K562 (cell line): ENCODE measurements at regions not wholly inside any gene's neighbourhood (a gene's known extent, or its start where the extent isn't known, plus 50 kb on each side); places are given as distances from the start of the nearest gene placed in this dataset.

ENCODE experiments used
- CBFB ChIP-seq: sonication (generic); formaldehyde crosslinking; IDR thresholded peaks from 2 replicates; pipeline ENCODE4 v1.4.0; 2020; ENCODE audit warnings: mild to moderate bottlenecking, missing genetic modification reagents
- CXXC5 ChIP-seq: fragments of 250-450 bp; sonication (Bioruptor Pico); IDR thresholded peaks from 2 replicates; pipeline ENCODE4 v1.8.0; 2022; ENCODE audit warnings: inconsistent platforms, mild to moderate bottlenecking, moderate library complexity
- ELF4 ChIP-seq: fragments of 450-650 bp; formaldehyde crosslinking; IDR thresholded peaks from 2 replicates; pipeline ENCODE4 v1.4.0; 2022; ENCODE audit warnings: missing genetic modification characterization
- GATAD2B ChIP-seq: fragments of 450-650 bp; IDR thresholded peaks from 2 replicates; pipeline ENCODE4 v1.6.1; 2017; ENCODE audit warnings: mild to moderate bottlenecking, borderline replicate concordance
- HDAC3 ChIP-seq: fragments of 450-650 bp; IDR thresholded peaks from 2 replicates; pipeline ENCODE4 v1.6.1; 2018; ENCODE audit warnings: borderline replicate concordance, mild to moderate bottlenecking, moderate library complexity; ENCODE audit not compliant: partially characterized antibody
- HMG20B ChIP-seq: fragments of 250-450 bp; sonication (Bioruptor Pico); IDR thresholded peaks from 2 replicates; pipeline ENCODE4 v1.5.0; 2021; ENCODE audit warnings: mild to moderate bottlenecking
- ILF3 ChIP-seq: fragments of 450-650 bp; IDR thresholded peaks from 2 replicates; pipeline ENCODE4 v1.6.1; 2018; ENCODE audit warnings: antibody characterized with exemption, mild to moderate bottlenecking, moderate library complexity, borderline replicate concordance
- MECOM ChIP-seq: fragments of 250-450 bp; sonication (Bioruptor Pico); IDR thresholded peaks from 2 replicates; pipeline ENCODE4 v1.8.0; 2022; ENCODE audit warnings: inconsistent platforms
- MTA1 ChIP-seq: fragments of 450-650 bp; IDR thresholded peaks from 2 replicates; pipeline ENCODE4 v1.6.1; 2017; ENCODE audit warnings: borderline replicate concordance
- MYNN ChIP-seq, 2 experiments: sonication (generic); formaldehyde crosslinking in 1 of 2; IDR thresholded peaks; 2 replicates each; pipeline versions ENCODE4 v1.5.0 to v1.6.1; 2016 to 2020; ENCODE audit warnings: antibody characterized with exemption in 1 of 2, missing genetic modification reagents in 1 of 2
- PHF20 ChIP-seq: fragments of 450-650 bp; IDR thresholded peaks from 2 replicates; pipeline ENCODE4 v1.6.1; 2018; ENCODE audit not compliant: partially characterized antibody
- POLR2G ChIP-seq: fragments of 200-400 bp; formaldehyde crosslinking; IDR thresholded peaks from 2 replicates; pipeline ENCODE4 v1.6.1; 2017; ENCODE audit warnings: low read depth, mild to moderate bottlenecking, antibody characterized with exemption, low read length, moderate library complexity
- RBFOX2 ChIP-seq: fragments of 200-400 bp; formaldehyde crosslinking; IDR thresholded peaks from 2 replicates; pipeline ENCODE4 v1.6.1; 2017; ENCODE audit warnings: low read depth, mild to moderate bottlenecking, low read length, moderate library complexity
- SAFB ChIP-seq: fragments of 200-400 bp; formaldehyde crosslinking; IDR thresholded peaks from 2 replicates; pipeline ENCODE4 v1.6.1; 2017; ENCODE audit warnings: low read depth, low read length, borderline replicate concordance
- STAT5A ChIP-seq: IDR thresholded peaks from 2 replicates; pipeline ENCODE4 v1.6.1; 2012; ENCODE audit warnings: low read length, inconsistent platforms, borderline replicate concordance
- YBX1 ChIP-seq: fragments of 450-650 bp; IDR thresholded peaks from 2 replicates; pipeline ENCODE4 v1.7.1; 2016; ENCODE audit warnings: mild to moderate bottlenecking
- ZBTB8A ChIP-seq: fragments of 450-650 bp; IDR thresholded peaks from 2 replicates; pipeline ENCODE4 v1.6.1; 2018; ENCODE audit warnings: mild to moderate bottlenecking, moderate library complexity; ENCODE audit not compliant: partially characterized antibody
- ZNF12 ChIP-seq: sonication (generic); formaldehyde crosslinking; IDR thresholded peaks from 2 replicates; pipeline ENCODE4 v1.4.0; 2020; ENCODE audit warnings: mild to moderate bottlenecking, missing genetic modification reagents
- ZNF354B ChIP-seq: fragments of 250-450 bp; sonication (Bioruptor Pico); IDR thresholded peaks from 2 replicates; pipeline ENCODE4 v1.4.0; 2020
- ZNF445 ChIP-seq: fragments of 250-450 bp; sonication (Bioruptor Pico); IDR thresholded peaks from 2 replicates; pipeline ENCODE4 v1.4.0; 2020; ENCODE audit warnings: low read depth, mild to moderate bottlenecking, moderate library complexity
- TF ChIP-seq, protein P1 (sequence below), 2 experiments: IDR thresholded peaks; 2 replicates each; pipeline ENCODE4 v1.6.1; 2011; ENCODE audit warnings: borderline replicate concordance in 1 of 2, control low read depth in 1 of 2, low read depth in 1 of 2, low read length in 1 of 2, mild to moderate bottlenecking in 1 of 2, mixed read lengths in 1 of 2, moderate library complexity in 1 of 2; ENCODE audit not compliant: insufficient read depth in 1 of 2, insufficient read length in 1 of 2, poor library complexity in 1 of 2, severe bottlenecking in 1 of 2; ENCODE audit errors: extremely low read depth in 1 of 2
- TF ChIP-seq, protein P2 (sequence below): fragments of 200-800 bp; sonication (Bioruptor generic); IDR thresholded peaks from 2 replicates; pipeline ENCODE4 v1.6.1; 2017; ENCODE audit warnings: missing genetic modification characterization, missing compliant biosample characterization
- TF ChIP-seq, protein P3 (sequence below): sonication (generic); formaldehyde crosslinking; IDR thresholded peaks from 2 replicates; pipeline ENCODE4 v1.8.1; 2023; ENCODE audit warnings: missing genetic modification reagents, mild to moderate bottlenecking, borderline replicate concordance

GRCh38 chr22:22048318-22048942 is 65.8 kb upstream of the TOP3B start (continued):
- TF ChIP-seq, protein P1, sequence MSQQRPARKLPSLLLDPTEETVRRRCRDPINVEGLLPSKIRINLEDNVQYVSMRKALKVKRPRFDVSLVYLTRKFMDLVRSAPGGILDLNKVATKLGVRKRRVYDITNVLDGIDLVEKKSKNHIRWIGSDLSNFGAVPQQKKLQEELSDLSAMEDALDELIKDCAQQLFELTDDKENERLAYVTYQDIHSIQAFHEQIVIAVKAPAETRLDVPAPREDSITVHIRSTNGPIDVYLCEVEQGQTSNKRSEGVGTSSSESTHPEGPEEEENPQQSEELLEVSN (IDR thresholded peaks at IDR 0.05; ENCODE audit: borderline replicate concordance in 1 of 2, extremely low read depth in 1 of 2, insufficient read depth in 1 of 2, insufficient read length in 1 of 2, low read depth in 1 of 2, low read length in 1 of 2, poor library complexity in 1 of 2, severe bottlenecking in 1 of 2) = no peak
- TF ChIP-seq SAFB (no peak), ZNF354B (CRISPR knock-in tag) (no peak), HDAC3 (no peak), ZNF445 (CRISPR knock-in tag) (no peak), ILF3 (peak; percentile 22; the same call in 1 of the 2 replicates), MTA1 (no peak), CXXC5 (CRISPR knock-in tag) (no peak), POLR2G (no peak), ZNF12 (CRISPR knock-in tag) (no peak), ZBTB8A (peak; percentile 61), HMG20B (CRISPR knock-in tag) (no peak), YBX1 (no peak), MYNN (IDR thresholded peaks at IDR 0.05) (no peak), MYNN (CRISPR knock-in tag; IDR thresholded peaks at IDR 0.05) (no peak), GATAD2B (peak; percentile 54; the same call in 1 of the 2 replicates), STAT5A (no peak), RBFOX2 (no peak), CBFB (no peak), ELF4 (CRISPR knock-in tag) (no peak), PHF20 (no peak), MECOM (CRISPR knock-in tag) (no peak)
- TF ChIP-seq, protein P2, sequence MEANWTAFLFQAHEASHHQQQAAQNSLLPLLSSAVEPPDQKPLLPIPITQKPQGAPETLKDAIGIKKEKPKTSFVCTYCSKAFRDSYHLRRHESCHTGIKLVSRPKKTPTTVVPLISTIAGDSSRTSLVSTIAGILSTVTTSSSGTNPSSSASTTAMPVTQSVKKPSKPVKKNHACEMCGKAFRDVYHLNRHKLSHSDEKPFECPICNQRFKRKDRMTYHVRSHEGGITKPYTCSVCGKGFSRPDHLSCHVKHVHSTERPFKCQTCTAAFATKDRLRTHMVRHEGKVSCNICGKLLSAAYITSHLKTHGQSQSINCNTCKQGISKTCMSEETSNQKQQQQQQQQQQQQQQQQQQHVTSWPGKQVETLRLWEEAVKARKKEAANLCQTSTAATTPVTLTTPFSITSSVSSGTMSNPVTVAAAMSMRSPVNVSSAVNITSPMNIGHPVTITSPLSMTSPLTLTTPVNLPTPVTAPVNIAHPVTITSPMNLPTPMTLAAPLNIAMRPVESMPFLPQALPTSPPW (CRISPR knock-in tag) = no peak
- TF ChIP-seq, protein P3, sequence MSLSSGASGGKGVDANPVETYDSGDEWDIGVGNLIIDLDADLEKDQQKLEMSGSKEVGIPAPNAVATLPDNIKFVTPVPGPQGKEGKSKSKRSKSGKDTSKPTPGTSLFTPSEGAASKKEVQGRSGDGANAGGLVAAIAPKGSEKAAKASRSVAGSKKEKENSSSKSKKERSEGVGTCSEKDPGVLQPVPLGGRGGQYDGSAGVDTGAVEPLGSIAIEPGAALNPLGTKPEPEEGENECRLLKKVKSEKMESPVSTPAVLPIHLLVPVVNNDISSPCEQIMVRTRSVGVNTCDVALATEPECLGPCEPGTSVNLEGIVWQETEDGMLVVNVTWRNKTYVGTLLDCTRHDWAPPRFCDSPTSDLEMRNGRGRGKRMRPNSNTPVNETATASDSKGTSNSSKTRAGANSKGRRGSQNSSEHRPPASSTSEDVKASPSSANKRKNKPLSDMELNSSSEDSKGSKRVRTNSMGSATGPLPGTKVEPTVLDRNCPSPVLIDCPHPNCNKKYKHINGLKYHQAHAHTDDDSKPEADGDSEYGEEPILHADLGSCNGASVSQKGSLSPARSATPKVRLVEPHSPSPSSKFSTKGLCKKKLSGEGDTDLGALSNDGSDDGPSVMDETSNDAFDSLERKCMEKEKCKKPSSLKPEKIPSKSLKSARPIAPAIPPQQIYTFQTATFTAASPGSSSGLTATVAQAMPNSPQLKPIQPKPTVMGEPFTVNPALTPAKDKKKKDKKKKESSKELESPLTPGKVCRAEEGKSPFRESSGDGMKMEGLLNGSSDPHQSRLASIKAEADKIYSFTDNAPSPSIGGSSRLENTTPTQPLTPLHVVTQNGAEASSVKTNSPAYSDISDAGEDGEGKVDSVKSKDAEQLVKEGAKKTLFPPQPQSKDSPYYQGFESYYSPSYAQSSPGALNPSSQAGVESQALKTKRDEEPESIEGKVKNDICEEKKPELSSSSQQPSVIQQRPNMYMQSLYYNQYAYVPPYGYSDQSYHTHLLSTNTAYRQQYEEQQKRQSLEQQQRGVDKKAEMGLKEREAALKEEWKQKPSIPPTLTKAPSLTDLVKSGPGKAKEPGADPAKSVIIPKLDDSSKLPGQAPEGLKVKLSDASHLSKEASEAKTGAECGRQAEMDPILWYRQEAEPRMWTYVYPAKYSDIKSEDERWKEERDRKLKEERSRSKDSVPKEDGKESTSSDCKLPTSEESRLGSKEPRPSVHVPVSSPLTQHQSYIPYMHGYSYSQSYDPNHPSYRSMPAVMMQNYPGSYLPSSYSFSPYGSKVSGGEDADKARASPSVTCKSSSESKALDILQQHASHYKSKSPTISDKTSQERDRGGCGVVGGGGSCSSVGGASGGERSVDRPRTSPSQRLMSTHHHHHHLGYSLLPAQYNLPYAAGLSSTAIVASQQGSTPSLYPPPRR (CRISPR knock-in tag) = no peak
